ENCODE measurements at regions not wholly inside any gene's neighbourhood (a gene's known extent, or its start where the extent isn't known, plus 50 kb on each side); places are given as distances from the start of the nearest gene placed in this dataset.

GRCh38 chr5:135163964-135164363 is 129.9 kb upstream of the PITX1 start:
- Histone ChIP-seq H3K9me3 (replicated peaks; ENCODE audit: control insufficient read depth, insufficient read depth, low read length) (no peaks in the 10 kb centered on the region), H3K27ac (ENCODE audit: insufficient read depth, low read depth, low read length) (no peak overlapping the region), H3K79me2 (ENCODE audit: control insufficient read depth, insufficient read depth, low read length) (no peaks in the 10 kb centered on the region), H3K9me1 (replicated peaks; ENCODE audit: control insufficient read depth, extremely low read depth, insufficient read depth, low read length) (no peaks in the 10 kb centered on the region), H3K4me3 (replicated peaks in 1 of 3; ENCODE audit: insufficient read depth in 1 of 3, low read depth in 1 of 3, low read length in 3 of 3) (no peak overlapping the region), H2AFZ (ENCODE audit: low read depth, low read length) (no peak overlapping the region), H3K27me3 (ENCODE audit: control insufficient read depth in 2 of 2, insufficient read depth in 2 of 2, low read length in 2 of 2) (peaks cover 24 to 25% of the 10 kb centered on the region in 2 experiments), H3K4me1 (ENCODE audit: control insufficient read depth, extremely low read depth, insufficient read depth, low read length) (no peaks in the 10 kb centered on the region), H4K20me1 (replicated peaks; ENCODE audit: control insufficient read depth, extremely low read depth, insufficient read depth, low read length) (no peaks in the 10 kb centered on the region), H3K36me3 (ENCODE audit: control insufficient read depth in 2 of 2, extremely low read depth in 1 of 2, insufficient read depth in 2 of 2, low read length in 2 of 2) (no peaks in the 10 kb centered on the region), H3K4me2 (ENCODE audit: insufficient read depth, low read length) (no peak overlapping the region), H3K9ac (replicated peaks; ENCODE audit: extremely low read depth, insufficient read depth, low read length) (no peak overlapping the region)
- POLR2A ChIA-PET: no interaction called here
- dilution Hi-C loops (cut with MboI; ENCODE audit: extremely low pct_ligation_motif_present, low sequenced_read_pairs): no loop called here
- FAIRE-seq: no peak
- intact Hi-C loops (cut with micrococcal nuclease): no loop called here
- CTCF ChIA-PET: no interaction called here
- TF ChIP-seq GATA2 (IDR thresholded peaks at IDR 0.05; ENCODE audit: insufficient read depth, insufficient read length, low read depth, low read length) (no peak), MAX (IDR thresholded peaks at IDR 0.05; ENCODE audit: insufficient read depth, insufficient read length) (no peak), FOS (IDR thresholded peaks at IDR 0.05; ENCODE audit: borderline replicate concordance, insufficient read depth, low read length) (no peak), EZH2 (IDR thresholded peaks at IDR 0.05; ENCODE audit: borderline replicate concordance, low read depth, low read length, severe bottlenecking) (no peak), POLR2AphosphoS5 (IDR thresholded peaks at IDR 0.05; ENCODE audit: insufficient read depth, low read depth, low read length) (no peak), JUN (IDR thresholded peaks at IDR 0.05; ENCODE audit: borderline replicate concordance, insufficient read depth, insufficient read length, low read depth) (no peak), MYC (IDR thresholded peaks at IDR 0.05; ENCODE audit: low read depth, low read length) (no peak), CTCF (IDR thresholded peaks at IDR 0.05; ENCODE audit: extremely low read depth in 1 of 2, insufficient read depth in 1 of 2, low read depth in 1 of 2, low read length in 2 of 2) (no peak), POLR2A (IDR thresholded peaks at IDR 0.05; ENCODE audit: low read depth, low read length) (no peak)
- no TSS peak for BruUV-seq (replicated peaks)
- DNase-seq (ENCODE audit: low read depth, low spot score): no peak
